ENCODE measurements at regions not wholly inside any gene's neighbourhood (a gene's known extent, or its start where the extent isn't known, plus 50 kb on each side); places are given as distances from the start of the nearest gene placed in this dataset.

DNA sequence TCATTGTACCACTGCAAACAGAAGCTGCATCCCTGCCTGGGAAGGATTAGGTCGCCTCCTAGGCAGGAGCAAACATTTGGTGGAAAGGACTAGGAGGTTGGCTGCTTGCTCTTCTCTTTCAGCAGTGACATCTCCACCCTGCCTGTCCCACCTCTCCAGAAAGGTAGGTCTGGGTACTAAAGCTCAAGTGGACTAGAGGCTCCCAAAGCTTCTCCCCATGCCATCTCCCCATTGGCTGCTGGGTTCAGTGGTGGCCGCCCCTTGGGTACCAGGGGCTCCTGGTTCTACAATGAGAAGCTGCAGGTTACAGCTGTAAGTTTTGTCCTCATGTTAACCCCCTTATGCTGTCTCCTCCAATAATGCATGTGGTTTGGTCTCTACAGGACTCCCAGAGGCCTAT is 180.7 kb upstream of the MKI67 start:
- TF ChIP-seq, protein P1, sequence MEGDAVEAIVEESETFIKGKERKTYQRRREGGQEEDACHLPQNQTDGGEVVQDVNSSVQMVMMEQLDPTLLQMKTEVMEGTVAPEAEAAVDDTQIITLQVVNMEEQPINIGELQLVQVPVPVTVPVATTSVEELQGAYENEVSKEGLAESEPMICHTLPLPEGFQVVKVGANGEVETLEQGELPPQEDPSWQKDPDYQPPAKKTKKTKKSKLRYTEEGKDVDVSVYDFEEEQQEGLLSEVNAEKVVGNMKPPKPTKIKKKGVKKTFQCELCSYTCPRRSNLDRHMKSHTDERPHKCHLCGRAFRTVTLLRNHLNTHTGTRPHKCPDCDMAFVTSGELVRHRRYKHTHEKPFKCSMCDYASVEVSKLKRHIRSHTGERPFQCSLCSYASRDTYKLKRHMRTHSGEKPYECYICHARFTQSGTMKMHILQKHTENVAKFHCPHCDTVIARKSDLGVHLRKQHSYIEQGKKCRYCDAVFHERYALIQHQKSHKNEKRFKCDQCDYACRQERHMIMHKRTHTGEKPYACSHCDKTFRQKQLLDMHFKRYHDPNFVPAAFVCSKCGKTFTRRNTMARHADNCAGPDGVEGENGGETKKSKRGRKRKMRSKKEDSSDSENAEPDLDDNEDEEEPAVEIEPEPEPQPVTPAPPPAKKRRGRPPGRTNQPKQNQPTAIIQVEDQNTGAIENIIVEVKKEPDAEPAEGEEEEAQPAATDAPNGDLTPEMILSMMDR (IDR thresholded peaks at IDR 0.05) = no peak
- TF ChIP-seq POLR2A (IDR thresholded peaks at IDR 0.05) = no peak
